HL-60 (cell line): ENCODE measurements at regions not wholly inside any gene's neighbourhood (a gene's known extent, or its start where the extent isn't known, plus 50 kb on each side); places are given as distances from the start of the nearest gene placed in this dataset.

Experiments
- CTCF ChIP-seq: IDR thresholded peaks from one replicate; pipeline ENCODE4 v1.5.1; 2011; ENCODE audit warnings: low read length, control low read depth, inconsistent platforms; ENCODE audit not compliant: insufficient read depth
- GABPA ChIP-seq: IDR thresholded peaks from 2 replicates; pipeline ENCODE4 v1.6.1; 2012; ENCODE audit warnings: low read depth
- POLR2AphosphoS5 ChIP-seq: IDR thresholded peaks from 2 replicates; pipeline ENCODE4 v1.6.1; 2012; ENCODE audit warnings: low read depth
- TF ChIP-seq, protein P1 (sequence below): IDR thresholded peaks from 2 replicates; pipeline ENCODE4 v1.6.1; 2012; ENCODE audit warnings: low read depth; ENCODE audit not compliant: insufficient replicate concordance

GRCh38 chr6:19331089-19331488 is 506.1 kb upstream of the ID4 start:
- no peak for TF ChIP-seq GABPA
- TF ChIP-seq CTCF = no peak
- TF ChIP-seq, protein P1, sequence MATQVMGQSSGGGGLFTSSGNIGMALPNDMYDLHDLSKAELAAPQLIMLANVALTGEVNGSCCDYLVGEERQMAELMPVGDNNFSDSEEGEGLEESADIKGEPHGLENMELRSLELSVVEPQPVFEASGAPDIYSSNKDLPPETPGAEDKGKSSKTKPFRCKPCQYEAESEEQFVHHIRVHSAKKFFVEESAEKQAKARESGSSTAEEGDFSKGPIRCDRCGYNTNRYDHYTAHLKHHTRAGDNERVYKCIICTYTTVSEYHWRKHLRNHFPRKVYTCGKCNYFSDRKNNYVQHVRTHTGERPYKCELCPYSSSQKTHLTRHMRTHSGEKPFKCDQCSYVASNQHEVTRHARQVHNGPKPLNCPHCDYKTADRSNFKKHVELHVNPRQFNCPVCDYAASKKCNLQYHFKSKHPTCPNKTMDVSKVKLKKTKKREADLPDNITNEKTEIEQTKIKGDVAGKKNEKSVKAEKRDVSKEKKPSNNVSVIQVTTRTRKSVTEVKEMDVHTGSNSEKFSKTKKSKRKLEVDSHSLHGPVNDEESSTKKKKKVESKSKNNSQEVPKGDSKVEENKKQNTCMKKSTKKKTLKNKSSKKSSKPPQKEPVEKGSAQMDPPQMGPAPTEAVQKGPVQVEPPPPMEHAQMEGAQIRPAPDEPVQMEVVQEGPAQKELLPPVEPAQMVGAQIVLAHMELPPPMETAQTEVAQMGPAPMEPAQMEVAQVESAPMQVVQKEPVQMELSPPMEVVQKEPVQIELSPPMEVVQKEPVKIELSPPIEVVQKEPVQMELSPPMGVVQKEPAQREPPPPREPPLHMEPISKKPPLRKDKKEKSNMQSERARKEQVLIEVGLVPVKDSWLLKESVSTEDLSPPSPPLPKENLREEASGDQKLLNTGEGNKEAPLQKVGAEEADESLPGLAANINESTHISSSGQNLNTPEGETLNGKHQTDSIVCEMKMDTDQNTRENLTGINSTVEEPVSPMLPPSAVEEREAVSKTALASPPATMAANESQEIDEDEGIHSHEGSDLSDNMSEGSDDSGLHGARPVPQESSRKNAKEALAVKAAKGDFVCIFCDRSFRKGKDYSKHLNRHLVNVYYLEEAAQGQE = no peak
- TF ChIP-seq POLR2AphosphoS5 = no peak
